H1 (cell line): ENCODE measurements at regions not wholly inside any gene's neighbourhood (a gene's known extent, or its start where the extent isn't known, plus 50 kb on each side); places are given as distances from the start of the nearest gene placed in this dataset.

Experiments
- CHD1 ChIP-seq: IDR thresholded peaks from 2 replicates; pipeline ENCODE4 v1.6.1; 2012; ENCODE audit warnings: low read depth, low read length, improper control_type of control experiment
- RAD21 ChIP-seq, 2 experiments: IDR thresholded peaks in 1 of 2; conservative IDR thresholded peaks in 1 of 2; 2 replicates each; pipeline ENCODE4 v1.6.1; 2011; ENCODE audit warnings: low read depth in 2 of 2, low read length in 2 of 2, improper control_type of control experiment in 1 of 2, inconsistent platforms in 1 of 2, mild to moderate bottlenecking in 1 of 2, moderate library complexity in 1 of 2
- RBBP5 ChIP-seq: IDR thresholded peaks from 2 replicates; pipeline ENCODE4 v1.7.1; 2012; ENCODE audit warnings: low read depth, mild to moderate bottlenecking, inconsistent platforms, low read length, moderate library complexity, borderline replicate concordance
- SIX5 ChIP-seq: IDR thresholded peaks from 2 replicates; pipeline ENCODE4 v1.6.1; 2011; ENCODE audit warnings: mild to moderate bottlenecking, low read depth, low read length
- TF ChIP-seq, protein P1 (sequence below): IDR thresholded peaks from 2 replicates; pipeline ENCODE4 v1.6.1; 2012; ENCODE audit warnings: inconsistent platforms

DNA sequence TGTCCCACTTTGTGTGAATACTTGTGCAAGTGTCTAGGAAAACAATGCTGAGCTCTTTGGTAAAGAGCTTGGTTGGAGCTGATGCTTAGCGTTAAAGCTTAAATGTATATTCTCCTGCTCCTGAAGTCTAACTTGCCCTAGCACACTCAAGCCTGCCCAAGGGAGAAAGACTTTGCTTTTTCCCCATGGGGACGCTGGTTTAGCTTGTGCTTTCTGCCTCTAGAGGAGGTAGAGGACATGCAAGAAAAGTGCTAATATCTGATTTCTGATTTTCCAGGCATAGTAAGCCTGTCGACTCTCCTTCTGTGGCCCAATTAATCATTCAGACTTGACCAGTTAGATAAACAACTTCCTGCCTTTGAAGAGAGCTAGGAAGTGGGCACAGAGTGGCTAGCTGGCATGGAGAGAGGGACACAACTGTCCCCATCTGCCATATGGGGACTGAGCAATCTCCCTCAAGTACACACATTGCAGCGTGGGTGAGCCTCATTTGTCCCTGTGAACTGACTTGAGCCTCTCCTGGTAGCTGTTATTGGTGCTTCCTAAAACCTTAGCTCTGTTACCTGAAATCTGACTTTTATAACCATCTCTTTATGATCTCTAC lies 348.4 kb downstream of the BRINP1 start (continued):
- TF ChIP-seq, protein P1, sequence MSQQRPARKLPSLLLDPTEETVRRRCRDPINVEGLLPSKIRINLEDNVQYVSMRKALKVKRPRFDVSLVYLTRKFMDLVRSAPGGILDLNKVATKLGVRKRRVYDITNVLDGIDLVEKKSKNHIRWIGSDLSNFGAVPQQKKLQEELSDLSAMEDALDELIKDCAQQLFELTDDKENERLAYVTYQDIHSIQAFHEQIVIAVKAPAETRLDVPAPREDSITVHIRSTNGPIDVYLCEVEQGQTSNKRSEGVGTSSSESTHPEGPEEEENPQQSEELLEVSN, result no peak
- no peak for TF ChIP-seq RBBP5
- TF ChIP-seq RAD21 (IDR thresholded peaks at IDR 0.05 in 1 of 2, conservative IDR thresholded peaks at IDR 0.05 in 1 of 2; ENCODE audit: low read depth in 2 of 2, low read length in 2 of 2), result peak in 1 of 2 experiments; percentile 37; a peak in 2 of 4 replicates
- no peak for TF ChIP-seq CHD1
- no peak for TF ChIP-seq SIX5
